NCI-H748 treated with DMSO at 0.1 percent for 48 hours (cell line): ENCODE measurements at regions not wholly inside any gene's neighbourhood (a gene's known extent, or its start where the extent isn't known, plus 50 kb on each side); places are given as distances from the start of the nearest gene placed in this dataset.

Source experiments
- DNase-seq: peaks from one replicate; lab custom pipeline; 2025; lab: John Stamatoyannopoulos, UW

DNA sequence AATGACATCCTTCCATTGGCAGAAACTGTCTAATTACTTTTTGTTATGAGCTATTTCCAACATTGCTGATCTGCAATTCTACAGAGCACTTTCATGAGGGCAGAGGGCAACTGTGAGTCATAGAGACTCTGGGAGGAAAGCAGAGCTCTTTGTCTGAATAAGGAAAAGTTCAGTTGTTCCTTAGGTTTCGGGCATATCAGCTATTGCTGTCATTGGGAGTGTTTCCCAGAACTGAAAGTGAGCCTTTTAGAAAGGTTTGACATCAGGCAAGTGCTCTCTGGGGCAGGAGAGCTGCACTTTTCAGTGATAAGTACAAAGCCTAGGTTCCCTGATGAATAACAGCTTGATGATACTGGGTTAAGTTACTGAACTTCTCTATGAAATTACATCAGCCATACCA, 119.2 kb upstream of the EDNRA start:
- DNase-seq: no peak

DNA sequence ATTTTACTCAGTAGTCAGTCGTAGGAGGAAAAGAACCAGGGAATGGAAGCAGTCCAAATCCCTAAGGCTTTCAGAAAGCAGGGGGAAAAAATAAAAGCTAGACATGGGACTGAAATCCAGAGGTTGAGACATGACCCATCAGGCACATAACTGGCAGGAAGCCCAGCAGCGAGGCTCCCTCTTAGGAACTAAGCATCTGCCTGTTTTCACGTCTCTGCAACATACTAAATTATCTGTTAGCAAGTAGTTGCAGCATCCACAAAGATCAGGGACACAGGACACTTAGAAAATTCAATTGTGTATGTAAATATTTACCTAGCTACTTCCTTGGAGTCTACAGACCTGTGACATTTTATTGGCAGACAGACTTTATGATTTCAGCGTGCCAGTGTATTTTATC, 118.0 kb upstream of the EDNRA start:
- no peak for DNase-seq

DNA sequence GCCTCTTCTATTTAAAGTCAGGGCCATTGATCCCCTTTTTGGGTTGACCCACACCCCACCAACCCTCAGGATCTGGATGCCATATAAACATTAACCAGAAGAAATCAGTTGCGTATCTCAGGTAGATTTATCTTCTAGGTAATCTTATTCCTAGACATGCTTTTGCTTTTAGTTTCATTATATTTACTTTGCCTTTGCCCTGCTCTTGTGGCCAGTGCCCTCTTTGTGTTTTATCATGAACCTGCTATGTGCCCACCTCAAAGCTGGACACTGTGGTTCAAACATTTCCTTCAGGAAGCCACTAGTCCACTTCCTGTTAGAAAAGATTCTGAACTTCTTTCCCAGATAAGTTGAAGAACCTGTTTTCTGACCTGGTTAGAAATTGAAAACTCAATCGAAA, 117.4 kb upstream of the EDNRA start:
- no peak for DNase-seq

DNA sequence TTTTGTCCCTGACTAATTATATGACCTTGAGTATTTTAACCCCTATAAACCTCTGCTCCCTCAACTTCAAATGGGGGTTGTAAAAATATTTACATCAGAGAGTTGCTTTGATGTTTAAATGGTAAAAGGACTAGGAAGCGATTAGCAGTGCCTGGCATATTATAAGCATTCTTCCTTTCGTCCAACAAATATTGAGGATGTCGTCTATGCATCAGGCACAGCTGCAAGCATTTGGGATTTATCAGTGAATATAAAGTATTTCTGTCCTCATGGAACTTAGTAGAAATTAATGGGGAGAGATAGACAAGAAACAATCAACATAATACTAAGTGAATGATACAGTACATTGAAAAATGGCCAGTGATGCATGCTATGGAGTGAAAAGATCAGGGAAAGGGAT, 115.5 kb upstream of the EDNRA start:
- DNase-seq: no peak

DNA sequence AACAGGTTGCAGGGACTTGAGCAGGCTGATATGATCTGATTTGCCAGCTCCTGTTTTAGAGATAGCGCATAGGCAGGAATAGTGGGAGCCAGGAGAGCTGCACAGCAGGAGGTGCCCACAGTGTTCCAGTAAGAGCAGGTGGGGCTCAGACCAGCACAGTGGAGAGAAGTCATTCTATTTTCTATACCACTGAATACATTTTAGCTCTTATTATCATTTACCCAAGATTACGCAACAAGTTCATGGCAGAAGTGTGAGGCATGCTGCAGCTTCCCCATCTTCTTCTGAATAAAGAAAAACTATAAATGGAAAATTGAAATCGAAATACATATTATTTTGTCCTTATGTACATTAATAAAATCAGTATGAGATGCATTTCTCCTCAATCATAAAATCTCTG, 114.7 kb upstream of the EDNRA start:
- no peak for DNase-seq

DNA sequence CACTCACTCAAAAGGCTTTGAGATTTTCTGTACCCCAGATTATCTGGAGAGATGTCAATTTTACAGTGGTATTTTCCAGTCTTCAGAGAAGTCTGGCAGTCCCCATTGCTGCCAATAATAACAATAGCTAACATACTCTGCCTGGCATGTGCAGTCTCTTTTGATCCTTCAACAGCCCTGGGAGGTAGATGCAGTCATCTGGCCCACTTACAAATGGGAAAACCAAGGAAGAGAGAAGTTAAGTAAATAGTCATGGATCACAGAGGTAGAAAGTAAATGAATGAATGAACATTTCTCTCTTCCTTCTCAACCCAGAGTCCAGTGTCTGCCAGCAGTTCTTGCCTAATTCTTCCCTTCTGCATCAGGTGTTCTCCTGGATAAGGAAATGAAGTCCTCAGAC, 113.0 kb upstream of the EDNRA start:
- DNase-seq: no peak

DNA sequence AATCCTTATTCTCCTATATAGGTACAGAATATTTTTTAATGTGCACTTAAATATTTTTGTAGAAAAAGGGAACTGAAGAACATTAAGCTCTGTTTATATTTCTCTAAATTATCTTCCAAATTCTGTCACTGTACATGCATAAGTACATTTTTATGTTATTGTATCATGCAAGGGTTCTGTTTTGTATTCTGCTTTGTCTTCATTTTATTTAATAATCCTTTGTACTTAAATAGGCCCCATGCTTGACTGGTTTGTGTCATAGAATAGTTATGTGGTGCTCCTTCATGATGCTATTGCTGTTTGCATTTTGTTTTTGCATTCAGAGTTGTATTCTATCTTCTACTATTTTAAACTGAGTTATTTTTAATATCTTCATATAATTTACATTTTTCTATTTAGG, 111.9 kb upstream of the EDNRA start:
- DNase-seq: no peak

DNA sequence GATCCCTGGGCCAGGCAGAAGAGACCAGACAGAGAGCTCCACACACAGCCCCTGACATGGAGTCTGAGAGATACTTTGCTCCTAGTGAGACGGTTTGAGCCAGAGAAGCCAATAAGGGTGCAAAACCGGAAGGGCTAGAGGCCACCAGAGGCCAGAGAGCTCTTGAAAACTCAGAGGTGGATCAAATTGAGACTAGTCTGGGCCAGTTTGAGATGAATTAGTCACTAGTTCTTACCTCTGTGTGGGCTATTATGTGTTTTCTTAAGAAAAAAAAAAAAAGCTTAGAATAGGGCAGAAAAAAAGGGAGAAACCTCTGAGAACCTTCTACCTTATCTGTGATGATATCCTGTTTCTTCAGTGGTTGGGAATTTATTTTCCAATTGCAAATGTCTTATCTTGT, 110.4 kb upstream of the EDNRA start:
- no peak for DNase-seq

DNA sequence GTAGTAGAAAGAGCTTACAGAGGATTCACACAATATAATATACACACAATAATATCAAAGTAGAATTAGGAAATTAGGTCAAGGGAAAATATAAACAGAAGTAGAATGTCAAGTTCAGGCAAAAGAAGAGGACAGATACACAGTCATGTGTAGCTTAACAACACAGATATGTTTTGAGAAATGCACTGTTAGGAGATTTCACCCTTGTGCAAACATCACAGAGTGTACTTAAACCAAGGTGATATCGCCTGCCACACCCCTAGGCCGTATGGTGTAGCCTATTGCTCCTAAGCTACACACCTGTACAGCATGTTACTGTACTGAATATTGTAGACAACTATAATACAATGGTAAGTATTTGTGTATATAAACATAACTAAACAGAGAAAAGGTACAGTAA, 110.0 kb upstream of the EDNRA start:
- DNase-seq: no peak

DNA sequence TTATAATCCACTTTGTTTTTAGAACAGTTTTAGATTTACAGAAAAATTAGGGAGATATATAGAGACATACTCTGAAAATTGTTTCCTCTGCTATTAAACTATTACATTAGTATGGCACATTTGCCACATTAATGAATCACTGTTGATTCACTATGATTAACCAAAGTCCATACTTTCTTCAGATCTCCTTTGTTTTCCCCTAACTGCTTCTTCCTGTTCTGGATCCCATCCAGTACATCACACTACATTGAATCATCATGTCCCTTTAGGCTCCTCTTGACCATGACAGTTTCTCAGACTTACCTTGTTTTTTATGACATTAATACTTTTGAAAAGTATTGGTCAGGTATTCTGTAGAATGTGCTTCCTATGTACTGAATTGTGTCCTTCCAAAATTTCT, 109.2 kb upstream of the EDNRA start:
- DNase-seq: no peak

DNA sequence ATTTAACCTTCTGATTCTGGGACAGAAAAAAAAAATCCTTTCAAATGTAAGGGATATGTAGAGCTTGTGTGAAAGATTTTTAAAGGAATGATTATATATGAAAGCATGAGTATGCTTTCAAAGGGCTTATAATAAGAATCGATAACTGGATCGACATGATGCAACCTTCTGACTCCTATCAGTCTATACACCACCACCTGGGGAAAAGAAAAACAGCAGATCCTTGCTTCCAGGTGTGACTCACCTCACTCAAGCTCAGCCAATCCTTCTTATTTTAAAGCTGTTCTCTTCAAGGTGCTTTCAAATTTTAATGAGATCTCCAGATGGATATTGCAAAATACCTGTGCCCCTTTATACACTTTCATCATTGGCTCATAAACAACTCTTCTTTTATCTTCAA, 102.1 kb upstream of the EDNRA start:
- DNase-seq: no peak

DNA sequence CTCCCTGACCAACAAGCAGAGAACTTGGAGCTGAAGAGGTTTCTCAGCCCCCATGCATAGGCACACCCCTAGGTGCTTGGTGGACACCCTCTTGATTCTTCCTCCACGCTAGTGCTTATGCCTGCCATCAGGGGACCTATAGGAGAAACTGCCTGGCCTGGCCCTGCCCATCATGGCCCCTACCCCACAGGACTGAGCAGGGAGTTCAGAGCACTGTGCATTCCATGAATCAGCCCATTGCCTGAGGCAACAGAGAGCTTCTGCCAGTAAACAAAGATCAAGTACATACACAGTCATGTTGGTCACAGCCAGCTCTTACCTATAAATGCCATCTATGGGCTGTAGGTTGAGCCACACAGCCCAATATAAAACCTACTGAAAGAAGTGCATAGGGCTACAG, 99.1 kb upstream of the EDNRA start:
- DNase-seq: no peak

DNA sequence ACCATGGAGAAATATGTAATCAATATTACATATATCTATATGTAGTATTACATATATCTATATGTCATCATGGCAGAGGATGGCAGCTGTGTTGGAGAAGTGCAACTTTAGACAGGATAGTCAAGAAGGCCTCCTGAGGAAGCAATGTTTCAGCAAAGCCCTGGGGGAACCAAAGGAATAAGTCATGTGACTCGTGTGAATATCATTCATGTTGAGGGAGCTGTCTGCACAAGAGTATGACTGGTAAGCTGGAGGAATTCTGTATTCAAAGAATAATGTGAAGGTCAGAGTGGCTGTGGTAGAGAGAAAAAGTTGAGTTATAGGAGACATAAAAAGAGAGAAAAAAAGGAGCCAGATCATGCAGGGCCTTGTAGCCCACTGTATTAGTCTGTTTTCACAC, 92.9 kb upstream of the EDNRA start:
- no peak for DNase-seq

DNA sequence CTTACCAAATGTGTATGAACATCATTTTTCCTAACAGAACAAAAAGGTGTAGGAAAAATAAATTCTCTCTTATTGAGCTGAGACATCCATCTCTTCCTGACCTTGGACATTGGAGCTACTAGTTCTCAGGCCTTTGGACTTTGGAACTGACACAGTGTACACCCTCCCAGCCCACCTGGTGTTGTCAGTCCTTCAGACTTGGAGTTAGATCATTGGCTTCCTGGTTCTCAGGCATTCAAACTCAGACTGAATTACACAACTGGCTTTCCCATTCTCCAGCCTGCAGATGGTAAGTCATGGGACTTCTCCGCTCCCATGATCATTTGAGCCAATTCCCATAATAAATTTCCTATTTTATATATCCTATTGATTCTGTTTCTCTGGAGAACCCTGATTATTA, 84.8 kb upstream of the EDNRA start:
- DNase-seq: no peak

DNA sequence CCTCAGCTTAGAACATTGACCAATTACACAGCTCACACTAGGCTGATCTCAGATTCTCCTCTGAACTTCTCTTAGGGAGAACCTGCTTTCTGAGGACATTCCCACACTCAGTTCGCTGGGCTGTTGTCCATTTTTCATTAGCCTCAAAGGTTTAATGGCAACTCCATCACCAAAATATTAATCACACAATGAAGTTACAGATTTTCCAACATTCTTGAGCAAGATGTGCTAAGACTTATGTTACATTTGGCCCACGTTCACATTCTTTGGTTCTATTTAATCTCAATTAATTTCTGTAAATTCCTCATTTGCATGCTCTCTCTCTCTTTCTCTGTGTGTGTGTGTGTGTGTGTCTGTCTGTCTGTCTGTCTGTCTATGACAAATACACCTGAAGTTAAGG, 82.3 kb upstream of the EDNRA start:
- DNase-seq: no peak

DNA sequence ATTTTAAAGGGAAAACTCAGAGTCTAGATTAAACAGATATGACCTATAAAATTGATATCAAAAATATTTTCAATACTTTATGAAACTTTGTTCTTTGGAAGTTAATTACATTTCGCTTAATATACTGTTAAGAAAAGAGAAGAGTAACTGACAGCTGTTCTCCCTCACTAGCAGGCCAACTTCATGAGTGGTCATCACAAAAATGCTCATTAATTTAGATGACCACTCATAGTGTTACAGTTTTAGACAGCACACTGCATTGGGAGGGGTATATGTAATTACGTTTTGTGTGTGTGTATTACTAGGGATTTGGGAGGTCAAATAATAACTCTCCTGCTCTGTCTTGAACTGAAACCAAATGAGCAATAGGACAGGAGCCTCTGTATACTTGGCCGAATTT, 80.2 kb upstream of the EDNRA start:
- DNase-seq: no peak

DNA sequence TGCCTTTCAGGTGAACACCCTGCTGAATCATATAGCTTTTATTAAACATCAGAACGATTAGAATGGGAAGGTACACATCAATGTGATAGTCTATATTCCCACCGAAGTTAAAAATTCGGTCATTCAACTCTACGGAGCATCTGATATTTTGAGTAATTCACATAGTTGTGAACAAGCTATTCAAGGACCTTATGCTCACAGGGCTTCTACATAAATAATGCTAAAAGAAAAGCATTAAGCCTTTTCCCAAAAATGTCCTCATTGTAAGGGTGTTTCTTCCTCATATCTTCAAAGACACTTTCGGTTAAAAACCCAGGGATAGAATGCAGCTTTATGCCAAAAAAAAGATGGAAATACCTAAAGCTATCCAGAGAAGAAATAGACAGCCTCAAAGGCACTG, 79.7 kb upstream of the EDNRA start:
- DNase-seq: no peak

DNA sequence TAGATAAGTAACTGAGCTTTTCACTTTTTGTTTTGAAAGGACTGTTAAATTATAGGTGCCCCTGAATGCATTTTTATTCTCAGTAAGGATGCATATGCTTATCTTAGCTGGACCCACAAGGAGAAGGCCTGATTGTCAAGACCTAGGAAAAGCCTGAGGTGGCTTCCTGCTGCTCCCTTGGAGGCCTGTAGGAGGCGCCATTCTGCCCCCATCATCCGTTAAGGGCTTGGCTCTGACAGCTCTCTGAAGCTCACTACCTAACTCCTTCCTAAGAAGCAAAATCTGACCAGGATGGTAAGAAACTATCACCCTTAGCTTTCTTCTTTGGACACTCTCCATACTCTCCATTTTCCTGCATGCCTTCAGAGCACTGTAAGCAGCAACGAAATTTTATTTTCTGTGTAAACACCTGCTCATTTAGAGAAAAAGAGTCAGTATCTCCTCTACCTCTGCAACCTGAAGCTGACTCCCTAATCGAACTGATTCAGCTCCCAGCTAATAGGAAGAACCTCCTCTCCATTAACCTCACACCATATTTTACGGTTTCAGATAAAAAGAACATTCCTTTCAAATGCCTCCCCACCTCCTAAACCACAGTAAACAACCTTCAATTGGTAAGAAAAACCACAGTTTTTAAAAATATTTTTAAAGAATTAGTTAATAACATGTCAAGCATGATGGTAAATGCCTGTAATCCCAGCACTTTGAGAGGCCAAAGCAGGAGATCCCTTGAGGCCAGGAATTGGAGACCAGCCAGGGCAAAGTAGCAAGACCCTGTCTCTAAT, 73.4 kb upstream of the EDNRA start:
- no peak for DNase-seq

DNA sequence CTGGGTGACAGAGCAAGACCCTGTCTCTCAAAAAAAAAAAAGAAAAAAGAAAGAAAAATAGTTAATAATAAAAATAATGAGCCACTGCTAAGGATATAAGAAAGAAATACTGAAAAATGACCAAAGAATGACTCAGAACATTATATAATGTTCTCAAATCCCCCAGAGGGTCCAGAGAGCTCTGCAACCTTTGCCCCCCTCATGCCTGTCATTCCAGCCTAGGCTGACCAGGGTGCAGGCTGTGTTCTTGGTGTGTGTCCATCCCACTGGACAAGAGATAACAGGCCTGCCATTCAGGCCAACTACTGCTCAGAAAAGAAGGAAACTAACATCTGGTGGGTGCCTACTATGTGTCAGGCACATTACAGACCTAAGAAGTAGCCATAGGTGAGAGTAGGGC, 72.7 kb upstream of the EDNRA start:
- DNase-seq: no peak

DNA sequence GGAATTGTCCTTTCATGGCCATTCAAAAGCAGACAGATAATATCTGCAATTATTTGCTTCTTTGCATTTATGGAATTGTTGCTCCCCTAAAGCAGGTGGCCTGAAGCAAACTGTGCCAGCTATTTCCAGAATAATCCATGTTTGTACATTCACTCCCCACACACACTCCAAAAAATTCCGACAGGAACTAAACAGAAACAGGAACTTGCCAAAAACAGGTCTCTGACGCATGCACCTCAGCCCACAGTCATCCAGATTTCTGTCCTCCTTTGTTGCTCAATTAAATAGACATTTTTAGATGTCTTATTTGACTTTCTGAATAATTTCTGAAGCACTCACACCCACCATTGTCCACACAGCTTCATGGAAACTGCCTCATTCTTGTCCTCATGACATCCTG, 71.5 kb upstream of the EDNRA start:
- no peak for DNase-seq

DNA sequence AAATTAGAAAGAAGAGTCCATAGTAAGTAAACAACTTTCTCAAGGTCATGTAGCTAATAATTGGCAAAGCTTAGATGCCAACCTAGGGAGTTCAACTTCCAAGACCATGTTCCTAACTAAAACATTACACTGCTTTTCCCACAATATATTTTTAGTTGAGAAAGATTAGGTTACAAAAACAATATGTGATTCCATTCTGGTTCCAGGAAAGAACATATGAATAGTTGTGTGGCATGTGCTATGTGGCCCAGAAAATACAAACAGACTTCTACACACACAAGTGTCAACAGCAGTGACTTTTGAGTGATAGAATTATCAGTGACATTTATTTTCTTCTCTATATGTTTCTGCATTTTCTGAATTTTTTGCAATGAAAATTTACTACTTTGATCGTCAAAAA, 62.7 kb upstream of the EDNRA start:
- no peak for DNase-seq

DNA sequence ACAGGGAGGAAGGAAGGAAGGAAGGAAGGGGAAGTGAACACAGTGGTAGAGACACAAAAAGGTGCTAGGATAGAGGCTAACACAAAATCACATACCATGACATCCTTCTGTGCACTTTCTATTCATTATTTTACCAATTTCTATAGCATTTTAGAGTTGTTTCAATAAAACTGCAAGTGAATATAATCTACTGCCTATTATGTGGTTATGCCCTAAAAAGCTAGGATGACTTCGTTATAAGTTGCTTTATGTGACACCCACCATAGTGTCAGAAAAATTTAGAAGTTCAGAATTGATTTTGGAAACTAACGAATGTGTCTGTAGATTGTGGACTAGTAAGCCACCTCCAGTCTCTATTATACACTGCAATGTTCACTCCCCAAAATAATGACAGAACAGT, 59.4 kb upstream of the EDNRA start:
- no peak for DNase-seq

DNA sequence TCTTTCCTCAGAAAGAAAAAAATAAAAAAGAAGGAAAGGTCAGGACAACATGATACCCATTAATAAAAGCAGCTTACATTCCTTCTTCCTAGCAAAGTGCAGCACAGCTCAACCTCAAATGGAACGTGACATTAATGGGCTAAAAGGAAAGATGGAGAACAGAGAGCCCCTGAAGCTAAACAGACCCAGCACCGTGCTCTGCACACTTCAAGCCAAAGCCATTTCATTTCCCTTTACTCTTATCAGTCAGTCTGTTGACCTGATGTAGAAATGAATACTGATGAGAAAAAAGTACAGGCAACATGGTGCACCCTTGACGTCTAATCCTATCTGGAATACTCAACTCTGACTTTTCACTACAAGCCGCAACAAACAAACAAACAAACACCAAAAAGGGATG, 57.7 kb upstream of the EDNRA start:
- no peak for DNase-seq

DNA sequence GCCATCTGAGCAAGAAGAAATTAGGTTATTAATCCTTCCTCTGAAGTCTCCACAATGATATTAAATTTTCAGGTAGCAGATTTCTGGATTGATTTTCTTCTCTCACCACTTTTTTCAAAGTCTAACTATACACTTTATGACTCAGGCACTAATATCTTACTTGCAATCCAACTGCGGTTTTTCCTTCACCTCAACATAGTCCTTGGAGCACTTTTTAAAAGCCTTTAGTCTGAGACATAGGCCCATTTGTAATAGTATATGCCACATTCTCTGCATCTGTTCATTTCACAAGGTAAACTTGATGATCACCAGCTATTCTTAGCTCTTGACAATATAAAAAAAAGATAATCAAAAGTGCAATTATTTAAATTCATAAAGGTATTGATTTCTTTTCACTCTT, 55.9 kb upstream of the EDNRA start:
- no peak for DNase-seq

DNA sequence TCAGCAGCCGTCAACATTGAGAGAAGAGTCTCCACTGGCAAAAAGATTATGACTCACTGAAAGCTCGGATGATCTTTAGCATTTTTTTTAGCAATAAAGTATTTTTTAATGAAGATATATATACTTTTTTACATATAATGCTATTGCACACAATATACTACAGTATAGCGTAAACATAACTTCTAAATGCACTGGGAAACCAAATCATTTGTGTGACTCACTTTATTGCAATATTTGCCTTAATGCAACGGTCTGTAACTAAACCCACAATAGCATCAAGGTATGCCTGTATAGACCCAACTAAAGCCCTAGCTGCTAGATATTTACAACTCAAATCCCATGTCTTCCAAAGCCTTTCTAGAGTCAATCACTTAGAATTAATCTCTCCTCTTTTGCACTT, 52.3 kb upstream of the EDNRA start:
- no peak for DNase-seq
